ENCODE measurements at regions not wholly inside any gene's neighbourhood (a gene's known extent, or its start where the extent isn't known, plus 50 kb on each side); places are given as distances from the start of the nearest gene placed in this dataset.

- no peak overlapping the region for H3K4me3 ChIP-seq (ENCODE audit: severe bottlenecking)
- no peak overlapping the region for H3K27ac ChIP-seq (ENCODE audit: poor library complexity, severe bottlenecking)
- no peaks in the 10 kb centered on the region for H3K9me3 ChIP-seq (ENCODE audit: severe bottlenecking)
- no peaks in the 10 kb centered on the region for H3K4me1 ChIP-seq (ENCODE audit: insufficient read depth, poor library complexity, severe bottlenecking)
- no peak for DNase-seq (ENCODE audit: low spot score)
- H3K36me3 ChIP-seq (ENCODE audit: low read depth), result no peaks in the 10 kb centered on the region
- no peaks in the 10 kb centered on the region for H3K27me3 ChIP-seq (ENCODE audit: insufficient read depth, poor library complexity, severe bottlenecking)
- no peak for TF ChIP-seq CTCF (IDR thresholded peaks at IDR 0.05; ENCODE audit: poor library complexity, severe bottlenecking)
- no peak for ATAC-seq (ENCODE audit: low read depth)
Observed at GRCh38 chr7:46349490-46349889, 428.4 kb upstream of the IGFBP3 start.

GRCh38 chr7:46344533-46344932 lies 423.5 kb upstream of the IGFBP3 start:
- H3K9me3 ChIP-seq (ENCODE audit: severe bottlenecking), result no peaks in the 10 kb centered on the region
- DNase-seq (ENCODE audit: low spot score), result no peak
- no peak overlapping the region for H3K27ac ChIP-seq (ENCODE audit: poor library complexity, severe bottlenecking)
- H3K27me3 ChIP-seq (ENCODE audit: insufficient read depth, poor library complexity, severe bottlenecking), result no peaks in the 10 kb centered on the region
- no peak overlapping the region for H3K4me3 ChIP-seq (ENCODE audit: severe bottlenecking)
- no peak for ATAC-seq (ENCODE audit: low read depth)
- no peak for TF ChIP-seq CTCF (IDR thresholded peaks at IDR 0.05; ENCODE audit: poor library complexity, severe bottlenecking)
- no peaks in the 10 kb centered on the region for H3K4me1 ChIP-seq (ENCODE audit: insufficient read depth, poor library complexity, severe bottlenecking)
- no peaks in the 10 kb centered on the region for H3K36me3 ChIP-seq (ENCODE audit: low read depth)

GRCh38 chr7:46343802-46344201 lies 422.7 kb upstream of the IGFBP3 start:
- Histone ChIP-seq H3K36me3 (ENCODE audit: low read depth) (no peaks in the 10 kb centered on the region), H3K27me3 (ENCODE audit: insufficient read depth, poor library complexity, severe bottlenecking) (no peaks in the 10 kb centered on the region), H3K4me1 (ENCODE audit: insufficient read depth, poor library complexity, severe bottlenecking) (no peaks in the 10 kb centered on the region), H3K27ac (ENCODE audit: poor library complexity, severe bottlenecking) (no peak overlapping the region), H3K4me3 (ENCODE audit: severe bottlenecking) (no peak overlapping the region), H3K9me3 (ENCODE audit: severe bottlenecking) (no peaks in the 10 kb centered on the region)
- no peak for ATAC-seq (ENCODE audit: low read depth)
- no peak for DNase-seq (ENCODE audit: low spot score)
- TF ChIP-seq CTCF (IDR thresholded peaks at IDR 0.05; ENCODE audit: poor library complexity, severe bottlenecking), result no peak

- TF ChIP-seq CTCF (IDR thresholded peaks at IDR 0.05; ENCODE audit: poor library complexity, severe bottlenecking), result no peak
- Histone ChIP-seq H3K36me3 (ENCODE audit: low read depth) (no peaks in the 10 kb centered on the region), H3K4me1 (ENCODE audit: insufficient read depth, poor library complexity, severe bottlenecking) (peaks cover 8% of the 10 kb centered on the region), H3K4me3 (ENCODE audit: severe bottlenecking) (no peak overlapping the region), H3K27me3 (ENCODE audit: insufficient read depth, poor library complexity, severe bottlenecking) (no peaks in the 10 kb centered on the region), H3K27ac (ENCODE audit: poor library complexity, severe bottlenecking) (no peak overlapping the region), H3K9me3 (ENCODE audit: severe bottlenecking) (no peaks in the 10 kb centered on the region)
- ATAC-seq (ENCODE audit: low read depth), result no peak
- no peak for DNase-seq (ENCODE audit: low spot score)
Observed at GRCh38 chr7:46322937-46323336, 401.9 kb upstream of the IGFBP3 start.

- H3K27ac ChIP-seq (ENCODE audit: poor library complexity, severe bottlenecking), result peak overlapping the region; percentile 63
- H3K36me3 ChIP-seq (ENCODE audit: low read depth), result no peaks in the 10 kb centered on the region
- no peaks in the 10 kb centered on the region for H3K27me3 ChIP-seq (ENCODE audit: insufficient read depth, poor library complexity, severe bottlenecking)
- peaks cover 8% of the 10 kb centered on the region for H3K4me1 ChIP-seq (ENCODE audit: insufficient read depth, poor library complexity, severe bottlenecking)
- no peak overlapping the region for H3K4me3 ChIP-seq (ENCODE audit: severe bottlenecking)
- no peaks in the 10 kb centered on the region for H3K9me3 ChIP-seq (ENCODE audit: severe bottlenecking)
- peak; percentile 58; the same call in 2 of the 3 replicates for ATAC-seq (ENCODE audit: low read depth)
- DNase-seq (ENCODE audit: low spot score), result no peak
- TF ChIP-seq CTCF (IDR thresholded peaks at IDR 0.05; ENCODE audit: poor library complexity, severe bottlenecking), result no peak
Observed at GRCh38 chr7:46321556-46322205, 400.6 kb upstream of the IGFBP3 start.
